Endothelial cell (in vitro differentiated cells): ENCODE measurements at regions not wholly inside any gene's neighbourhood (a gene's known extent, or its start where the extent isn't known, plus 50 kb on each side); places are given as distances from the start of the nearest gene placed in this dataset.

Experiments used
- DNase-seq: peaks from one replicate; pipeline ENCODE4 v3.0.0; 2021; ENCODE audit warnings: low spot score
- H3K27ac Mint-ChIP-seq: one replicate; pipeline ENCODE4 v1.8.0; 2021; ENCODE audit warnings: mixed read lengths, inconsistent platforms; ENCODE audit not compliant: unreplicated experiment
- H3K27me3 Mint-ChIP-seq: one replicate; pipeline ENCODE4 v1.8.0; 2021; ENCODE audit warnings: mild to moderate bottlenecking, moderate library complexity, mixed read lengths, inconsistent platforms; ENCODE audit not compliant: unreplicated experiment
- H3K36me3 Mint-ChIP-seq: one replicate; pipeline ENCODE4 v1.8.0; 2021; ENCODE audit warnings: mild to moderate bottlenecking, low read depth, mixed read lengths, inconsistent platforms; ENCODE audit not compliant: unreplicated experiment
- H3K4me1 Mint-ChIP-seq: one replicate; pipeline ENCODE4 v1.8.0; 2021; ENCODE audit warnings: mild to moderate bottlenecking, mixed read lengths, inconsistent platforms; ENCODE audit not compliant: unreplicated experiment
- H3K4me3 Mint-ChIP-seq: one replicate; pipeline ENCODE4 v1.8.0; 2021; ENCODE audit warnings: mild to moderate bottlenecking, mixed read lengths, inconsistent platforms; ENCODE audit not compliant: unreplicated experiment
- H3K9me3 Mint-ChIP-seq: one replicate; pipeline ENCODE4 v1.8.0; 2021; ENCODE audit warnings: mixed read lengths, inconsistent platforms; ENCODE audit not compliant: unreplicated experiment
- CTCF ChIP-seq: fragments of 200-600 bp; sonication (generic); IDR thresholded peaks from one replicate; pipeline ENCODE4 v1.5.0; 2021; ENCODE audit warnings: antibody characterized with exemption; ENCODE audit not compliant: unreplicated experiment

DNA sequence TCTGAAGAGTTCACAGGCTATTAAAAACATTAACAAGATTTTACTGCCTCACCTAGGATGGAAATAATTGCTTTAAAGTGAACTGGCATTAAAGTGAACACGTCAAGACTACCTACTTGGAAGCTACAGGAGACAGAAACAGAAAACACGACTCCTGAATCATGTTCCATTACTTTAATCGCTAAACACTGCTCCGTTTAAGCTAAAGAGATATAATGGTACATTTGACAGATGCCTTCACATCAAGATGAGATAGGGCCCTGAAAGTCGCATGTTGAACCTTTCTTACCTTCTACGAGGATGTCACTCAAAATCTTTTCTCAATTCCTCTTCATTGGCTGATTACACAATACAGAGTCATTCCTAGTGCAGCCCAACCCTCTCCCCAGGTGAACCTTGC lies 206.3 kb upstream of the GATB start:
- Mint-ChIP-seq H3K36me3 (no peaks in the 10 kb centered on the region), H3K4me1 (peaks cover 5% of the 10 kb centered on the region), H3K9me3 (no peaks in the 10 kb centered on the region), H3K4me3 (no peak overlapping the region), H3K27me3 (peaks cover 2% of the 10 kb centered on the region), H3K27ac (no peak overlapping the region)
- TF ChIP-seq CTCF: no peak
- DNase-seq: no peak

- Mint-ChIP-seq H3K27ac (no peak overlapping the region), H3K4me3 (no peak overlapping the region), H3K9me3 (no peaks in the 10 kb centered on the region), H3K4me1 (peaks cover 11% of the 10 kb centered on the region), H3K27me3 (peaks cover 1% of the 10 kb centered on the region), H3K36me3 (no peaks in the 10 kb centered on the region)
- DNase-seq: no peak
- no peak for TF ChIP-seq CTCF
Measured at GRCh38 chr4:151962138-151962823, 201.5 kb upstream of the GATB start.

GRCh38 chr4:151961456-151961855 lies 200.6 kb upstream of the GATB start:
- H3K4me1 Mint-ChIP-seq: peaks cover 16% of the 10 kb centered on the region
- no peaks in the 10 kb centered on the region for H3K36me3 Mint-ChIP-seq
- H3K4me3 Mint-ChIP-seq: no peak overlapping the region
- TF ChIP-seq CTCF: no peak
- no peak overlapping the region for H3K27ac Mint-ChIP-seq
- no peak for DNase-seq
- H3K27me3 Mint-ChIP-seq: peaks cover 1% of the 10 kb centered on the region
- H3K9me3 Mint-ChIP-seq: no peaks in the 10 kb centered on the region

DNA sequence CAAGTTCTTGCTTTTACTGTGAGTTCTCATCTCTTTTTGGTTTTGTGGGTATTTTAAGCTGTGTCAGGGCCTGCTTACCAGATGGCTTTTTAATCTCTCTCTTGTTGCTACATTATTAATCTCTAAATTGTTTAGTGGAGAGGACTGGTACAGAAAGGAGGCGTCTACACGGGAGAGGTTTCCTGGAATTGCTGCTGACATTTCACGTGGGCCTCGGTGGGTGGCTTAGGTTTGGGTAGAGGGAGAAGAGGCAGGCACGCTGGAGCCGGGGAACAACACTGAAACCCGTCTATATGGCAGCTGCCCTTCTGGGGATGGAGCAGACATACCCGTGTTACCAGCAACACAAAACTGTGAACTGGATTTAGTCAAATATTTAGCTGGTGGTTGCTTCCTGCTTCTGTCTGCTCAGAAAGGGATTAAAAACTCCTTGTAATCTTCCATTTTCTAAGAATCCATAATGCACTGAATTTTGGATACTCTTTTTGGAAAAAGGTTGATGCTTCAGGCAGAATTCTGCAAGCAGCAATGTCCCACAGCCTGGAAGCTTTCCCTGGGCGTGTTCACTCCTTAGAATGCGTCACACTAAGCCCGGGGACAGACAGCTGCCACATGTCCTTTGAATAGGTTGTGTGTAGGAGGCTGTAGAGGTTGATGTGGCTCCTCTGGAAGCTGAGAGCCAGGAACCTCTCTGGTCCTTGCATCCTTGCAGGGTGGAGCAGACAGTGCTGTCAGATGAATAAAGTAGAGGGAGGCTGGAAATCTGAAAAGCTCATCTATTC lies 199.8 kb upstream of the GATB start:
- Mint-ChIP-seq H3K27ac (no peak overlapping the region), H3K4me1 (peaks cover 11% of the 10 kb centered on the region), H3K27me3 (peaks cover 1% of the 10 kb centered on the region), H3K9me3 (no peaks in the 10 kb centered on the region), H3K36me3 (no peaks in the 10 kb centered on the region), H3K4me3 (no peak overlapping the region)
- TF ChIP-seq CTCF: no peak
- no peak for DNase-seq

DNA sequence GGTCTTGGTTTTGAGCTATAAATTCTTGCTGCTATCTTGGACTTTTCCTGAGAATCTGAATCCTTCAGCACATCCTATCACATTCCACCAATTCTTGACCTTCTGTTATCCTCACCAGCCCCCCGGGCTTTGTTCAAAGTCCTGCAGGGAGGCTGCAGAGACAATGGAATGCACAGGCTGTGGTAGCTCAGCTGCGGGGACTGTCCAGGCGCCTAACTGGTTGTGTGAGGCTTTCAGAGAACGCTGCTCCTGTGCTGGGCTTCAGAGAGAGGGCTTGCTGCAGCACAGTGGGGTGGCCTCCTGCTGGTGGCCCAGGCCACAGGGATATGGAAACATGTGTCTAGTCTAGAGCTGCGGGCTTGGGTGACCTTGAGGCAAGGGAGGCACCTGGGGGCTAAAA lies 196.3 kb upstream of the GATB start:
- no peak for TF ChIP-seq CTCF
- peaks cover 2% of the 10 kb centered on the region for H3K27me3 Mint-ChIP-seq
- H3K36me3 Mint-ChIP-seq: no peaks in the 10 kb centered on the region
- no peaks in the 10 kb centered on the region for H3K9me3 Mint-ChIP-seq
- peaks cover 11% of the 10 kb centered on the region for H3K4me1 Mint-ChIP-seq
- peak; percentile 34 for DNase-seq
- H3K4me3 Mint-ChIP-seq: no peak overlapping the region
- no peak overlapping the region for H3K27ac Mint-ChIP-seq
